IMR-90 (cell line): ENCODE measurements at regions not wholly inside any gene's neighbourhood (a gene's known extent, or its start where the extent isn't known, plus 50 kb on each side); places are given as distances from the start of the nearest gene placed in this dataset.

Experiments
- ATAC-seq: fragments of 200-7000 bp; cut with Tn5 transposase; 2 replicates; pipeline ENCODE4 v1.9.1; 2020; ENCODE audit warnings: low read depth, mild to moderate bottlenecking, moderate library complexity
- BruUV-seq: library from RNA; stranded (reverse); fragments of 400-500 nt; replicated peaks from 2 replicates; lab custom pipeline; 2021; lab: Mats Ljungman, UMichigan
- CTCF ChIA-PET: fragments of 300-600 bp; formaldehyde crosslinking; extraction: SDS; loops from one replicate; lab custom pipeline; 2021; ENCODE audit warnings: antibody characterized with exemption; lab: Yijun Ruan, JAX
- POLR2A ChIA-PET: fragments of 300-600 bp; sonication (Branson Sonifier 250); formaldehyde crosslinking; loops from one replicate; lab custom pipeline; 2022; ENCODE audit warnings: antibody characterized with exemption; ENCODE audit not compliant: unreplicated experiment; lab: Charles Lee
- DNase-seq: peaks from one replicate; pipeline ENCODE4 v3.0.0; 2013
- H2AFZ ChIP-seq: replicated peaks from 2 replicates; pipeline ENCODE3; 2013; ENCODE audit warnings: low read length, mild to moderate bottlenecking; ENCODE audit not compliant: poor library complexity
- H2AK5ac ChIP-seq: 2 replicates; pipeline ENCODE4 v1.6.1; 2013; ENCODE audit warnings: low read depth, low read length, inconsistent platforms
- H2AK9ac ChIP-seq: replicated peaks from 2 replicates; pipeline ENCODE3; 2013; ENCODE audit warnings: mild to moderate bottlenecking, low read depth, low read length, moderate library complexity; ENCODE audit not compliant: poor library complexity
- H2BK120ac ChIP-seq: 2 replicates; pipeline ENCODE4 v1.6.1; 2013; ENCODE audit warnings: low read depth, low read length, inconsistent platforms
- H2BK15ac ChIP-seq: 3 replicates; pipeline ENCODE4 v1.6.1; 2013; ENCODE audit warnings: low read depth, low read length, inconsistent platforms
- H2BK20ac ChIP-seq: 2 replicates; pipeline ENCODE4 v1.6.1; 2013; ENCODE audit warnings: low read depth, mild to moderate bottlenecking, inconsistent platforms, low read length, moderate library complexity
- H2BK5ac ChIP-seq: 2 replicates; pipeline ENCODE4 v1.6.1; 2013; ENCODE audit warnings: mild to moderate bottlenecking, low read depth, low read length, inconsistent platforms; ENCODE audit not compliant: poor library complexity, severe bottlenecking
- H3K14ac ChIP-seq: replicated peaks from 2 replicates; pipeline ENCODE4 v1.6.1; 2013; ENCODE audit warnings: low read depth, low read length, inconsistent platforms
- H3K18ac ChIP-seq: 2 replicates; pipeline ENCODE4 v1.6.1; 2013; ENCODE audit warnings: low read depth, low read length, control low read depth
- H3K23ac ChIP-seq: 2 replicates; pipeline ENCODE4 v1.6.1; 2013; ENCODE audit warnings: low read depth, low read length, inconsistent platforms
- H3K27ac ChIP-seq: 2 replicates; pipeline ENCODE4 v1.5.1; 2013; ENCODE audit warnings: mild to moderate bottlenecking, control low read depth, low read length; ENCODE audit not compliant: insufficient read depth
- H3K27me3 ChIP-seq: 2 replicates; pipeline ENCODE4 v1.6.1; 2013; ENCODE audit warnings: low read length; ENCODE audit not compliant: control insufficient read depth, insufficient read depth
- H3K36me3 ChIP-seq: 2 replicates; pipeline ENCODE4 v1.6.1; 2013; ENCODE audit warnings: low read length, mixed read lengths; ENCODE audit not compliant: control insufficient read depth, insufficient read depth
- H3K4ac ChIP-seq: 2 replicates; pipeline ENCODE4 v1.6.1; 2013; ENCODE audit warnings: low read depth, low read length, inconsistent platforms
- H3K4me1 ChIP-seq: 2 replicates; pipeline ENCODE4 v1.6.1; 2013; ENCODE audit warnings: low read length, mixed read lengths; ENCODE audit not compliant: control insufficient read depth, insufficient read depth
- H3K4me2 ChIP-seq: 2 replicates; pipeline ENCODE4 v1.6.1; 2013; ENCODE audit warnings: low read depth, mild to moderate bottlenecking, control low read depth, low read length, moderate library complexity
- H3K4me3 ChIP-seq: 2 replicates; pipeline ENCODE4 v1.5.1; 2013; ENCODE audit warnings: low read depth, mild to moderate bottlenecking, control low read depth, low read length, moderate library complexity; ENCODE audit not compliant: insufficient read depth
- H3K56ac ChIP-seq: 2 replicates; pipeline ENCODE4 v1.6.1; 2013; ENCODE audit warnings: low read length, inconsistent platforms; ENCODE audit not compliant: insufficient read depth; ENCODE audit errors: extremely low read depth
- H3K79me1 ChIP-seq, 2 experiments: 2 replicates each; pipeline ENCODE4 v1.6.1; 2013; ENCODE audit warnings: low read length in 2 of 2, inconsistent platforms in 1 of 2, low read depth in 1 of 2
- H3K9ac ChIP-seq: 2 replicates; pipeline ENCODE4 v1.6.1; 2013; ENCODE audit warnings: low read depth, low read length, control low read depth
- H3K9me1 ChIP-seq: 2 replicates; pipeline ENCODE4 v1.6.1; 2013; ENCODE audit warnings: low read length, inconsistent platforms; ENCODE audit not compliant: insufficient read depth
- H3K9me3 ChIP-seq: 2 replicates; pipeline ENCODE4 v1.6.1; 2013; ENCODE audit warnings: low read length; ENCODE audit not compliant: control insufficient read depth, insufficient read depth
- H4K20me1 ChIP-seq: 2 replicates; pipeline ENCODE4 v1.6.1; 2013; ENCODE audit warnings: low read length, inconsistent platforms; ENCODE audit not compliant: insufficient read depth
- H4K5ac ChIP-seq: 2 replicates; pipeline ENCODE4 v1.6.1; 2013; ENCODE audit warnings: mild to moderate bottlenecking, low read depth, low read length, control low read depth
- H4K8ac ChIP-seq, 2 experiments: 2 replicates each; pipeline ENCODE4 v1.6.1; 2013; ENCODE audit warnings: low read depth in 2 of 2, low read length in 2 of 2, control low read depth in 1 of 2, inconsistent platforms in 1 of 2
- H4K91ac ChIP-seq: 2 replicates; pipeline ENCODE4 v1.6.1; 2013; ENCODE audit warnings: low read depth, low read length, inconsistent platforms; ENCODE audit not compliant: insufficient read depth
- BHLHE40 ChIP-seq: fragments of 150-350 bp; IDR thresholded peaks from 2 replicates; pipeline ENCODE4 v1.6.1; 2016; ENCODE audit warnings: mild to moderate bottlenecking, low read depth, low read length
- CEBPB ChIP-seq: IDR thresholded peaks from 2 replicates; pipeline ENCODE4 v1.6.1; 2012; ENCODE audit warnings: low read depth, low read length, improper control_type of control experiment
- CHD1 ChIP-seq: IDR thresholded peaks from 2 replicates; pipeline ENCODE4 v1.6.1; 2012; ENCODE audit warnings: low read depth, low read length, improper control_type of control experiment
- FOS ChIP-seq: fragments of 150-350 bp; IDR thresholded peaks from 2 replicates; pipeline ENCODE4 v1.6.1; 2016; ENCODE audit warnings: low read depth, low read length
- MAFK ChIP-seq: IDR thresholded peaks from 2 replicates; pipeline ENCODE4 v1.6.1; 2012; ENCODE audit warnings: low read depth, low read length, improper control_type of control experiment
- MAZ ChIP-seq: IDR thresholded peaks from 2 replicates; pipeline ENCODE4 v1.6.1; 2012; ENCODE audit warnings: low read depth, mild to moderate bottlenecking, low read length, improper control_type of control experiment, moderate library complexity, borderline replicate concordance
- MXI1 ChIP-seq: IDR thresholded peaks from 2 replicates; pipeline ENCODE4 v1.6.1; 2012; ENCODE audit warnings: low read depth, mild to moderate bottlenecking, low read length, moderate library complexity, borderline replicate concordance
- NFE2L2 ChIP-seq: fragments of 150-350 bp; IDR thresholded peaks from 2 replicates; pipeline ENCODE4 v1.6.1; 2016; ENCODE audit warnings: low read depth, mild to moderate bottlenecking, low read length
- POLR2A ChIP-seq: IDR thresholded peaks from 2 replicates; pipeline ENCODE4 v1.6.1; 2012; ENCODE audit warnings: mild to moderate bottlenecking, low read depth, low read length
- RAD21 ChIP-seq: IDR thresholded peaks from 2 replicates; pipeline ENCODE4 v1.6.1; 2012; ENCODE audit warnings: low read length, improper control_type of control experiment
- RCOR1 ChIP-seq: IDR thresholded peaks from 2 replicates; pipeline ENCODE4 v1.6.1; 2012; ENCODE audit warnings: mild to moderate bottlenecking, low read length, improper control_type of control experiment; ENCODE audit not compliant: insufficient replicate concordance
- RFX5 ChIP-seq: IDR thresholded peaks from 2 replicates; pipeline ENCODE4 v1.8.0; 2012; ENCODE audit warnings: low read depth, mild to moderate bottlenecking, low read length, moderate library complexity
- SMC3 ChIP-seq: fragments of 150-350 bp; IDR thresholded peaks from 2 replicates; pipeline ENCODE4 v1.6.1; 2016; ENCODE audit warnings: low read depth, mild to moderate bottlenecking, antibody characterized with exemption, low read length, moderate library complexity
- WGBS, 2 experiments: methylation state at CpG; one replicate each; pipeline versions ENCODE4 v1.1.5 to v1.1.7; 2013; ENCODE audit warnings: missing lambda C conversion rate in 2 of 2; ENCODE audit not compliant: insufficient read length in 1 of 2; ENCODE audit errors: extremely low coverage in 2 of 2; 5-methylcytosine and 5-hydroxymethylcytosine counted together
- dilution Hi-C: fragments of 300-500 bp; cut with HindIII; formaldehyde crosslinking; loops from one replicate; pipeline ENCODE4 v1.14.3; 2018; ENCODE audit warnings: low sequenced_read_pairs; ENCODE audit not compliant: unreplicated experiment
- in situ Hi-C: fragments of 300-500 bp; cut with MboI; formaldehyde crosslinking; loops from 3 replicates; pipeline ENCODE4 v1.14.3; 2019; ENCODE audit warnings: low sequenced_read_pairs, inconsistent platforms, mixed read lengths
- intact Hi-C: fragments of 100-400 bp; cut with micrococcal nuclease; formaldehyde crosslinking; loops from 2 replicates; pipeline ENCODE4 v1.10.0; 2022
- TF ChIP-seq, protein P1 (sequence below): fragments of 150-350 bp; IDR thresholded peaks from 2 replicates; pipeline ENCODE4 v1.6.1; 2017; ENCODE audit warnings: mild to moderate bottlenecking, antibody characterized with exemption, low read length, low read depth
- TF ChIP-seq, protein P2 (sequence below): fragments of 150-350 bp; IDR thresholded peaks from 2 replicates; pipeline ENCODE4 v1.6.1; 2016; ENCODE audit warnings: low read depth, mild to moderate bottlenecking, low read length, moderate library complexity, borderline replicate concordance
- TF ChIP-seq, protein P3 (sequence below): conservative IDR thresholded peaks from 2 replicates; pipeline ENCODE4 v1.5.1; 2012; ENCODE audit warnings: mild to moderate bottlenecking, low read depth, low read length, improper control_type of control experiment

- no peak for TF ChIP-seq BHLHE40
- TF ChIP-seq CHD1: no peak
- TF ChIP-seq RFX5: no peak
- TF ChIP-seq, protein P1, sequence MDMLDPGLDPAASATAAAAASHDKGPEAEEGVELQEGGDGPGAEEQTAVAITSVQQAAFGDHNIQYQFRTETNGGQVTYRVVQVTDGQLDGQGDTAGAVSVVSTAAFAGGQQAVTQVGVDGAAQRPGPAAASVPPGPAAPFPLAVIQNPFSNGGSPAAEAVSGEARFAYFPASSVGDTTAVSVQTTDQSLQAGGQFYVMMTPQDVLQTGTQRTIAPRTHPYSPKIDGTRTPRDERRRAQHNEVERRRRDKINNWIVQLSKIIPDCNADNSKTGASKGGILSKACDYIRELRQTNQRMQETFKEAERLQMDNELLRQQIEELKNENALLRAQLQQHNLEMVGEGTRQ: no peak
- TF ChIP-seq FOS: no peak
- TF ChIP-seq, protein P2, sequence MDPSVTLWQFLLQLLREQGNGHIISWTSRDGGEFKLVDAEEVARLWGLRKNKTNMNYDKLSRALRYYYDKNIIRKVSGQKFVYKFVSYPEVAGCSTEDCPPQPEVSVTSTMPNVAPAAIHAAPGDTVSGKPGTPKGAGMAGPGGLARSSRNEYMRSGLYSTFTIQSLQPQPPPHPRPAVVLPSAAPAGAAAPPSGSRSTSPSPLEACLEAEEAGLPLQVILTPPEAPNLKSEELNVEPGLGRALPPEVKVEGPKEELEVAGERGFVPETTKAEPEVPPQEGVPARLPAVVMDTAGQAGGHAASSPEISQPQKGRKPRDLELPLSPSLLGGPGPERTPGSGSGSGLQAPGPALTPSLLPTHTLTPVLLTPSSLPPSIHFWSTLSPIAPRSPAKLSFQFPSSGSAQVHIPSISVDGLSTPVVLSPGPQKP: no peak
- TF ChIP-seq CEBPB: no peak
- no peak for TF ChIP-seq SMC3
- TF ChIP-seq POLR2A: no peak
- no peak for TF ChIP-seq NFE2L2
- TF ChIP-seq MAZ: no peak
- no peak for TF ChIP-seq RCOR1
- no peak for TF ChIP-seq RAD21
- no peak for TF ChIP-seq MAFK
- TF ChIP-seq, protein P3, sequence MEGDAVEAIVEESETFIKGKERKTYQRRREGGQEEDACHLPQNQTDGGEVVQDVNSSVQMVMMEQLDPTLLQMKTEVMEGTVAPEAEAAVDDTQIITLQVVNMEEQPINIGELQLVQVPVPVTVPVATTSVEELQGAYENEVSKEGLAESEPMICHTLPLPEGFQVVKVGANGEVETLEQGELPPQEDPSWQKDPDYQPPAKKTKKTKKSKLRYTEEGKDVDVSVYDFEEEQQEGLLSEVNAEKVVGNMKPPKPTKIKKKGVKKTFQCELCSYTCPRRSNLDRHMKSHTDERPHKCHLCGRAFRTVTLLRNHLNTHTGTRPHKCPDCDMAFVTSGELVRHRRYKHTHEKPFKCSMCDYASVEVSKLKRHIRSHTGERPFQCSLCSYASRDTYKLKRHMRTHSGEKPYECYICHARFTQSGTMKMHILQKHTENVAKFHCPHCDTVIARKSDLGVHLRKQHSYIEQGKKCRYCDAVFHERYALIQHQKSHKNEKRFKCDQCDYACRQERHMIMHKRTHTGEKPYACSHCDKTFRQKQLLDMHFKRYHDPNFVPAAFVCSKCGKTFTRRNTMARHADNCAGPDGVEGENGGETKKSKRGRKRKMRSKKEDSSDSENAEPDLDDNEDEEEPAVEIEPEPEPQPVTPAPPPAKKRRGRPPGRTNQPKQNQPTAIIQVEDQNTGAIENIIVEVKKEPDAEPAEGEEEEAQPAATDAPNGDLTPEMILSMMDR: no peak
- TF ChIP-seq MXI1: no peak
- Histone ChIP-seq H4K5ac (no peak overlapping the region), H3K14ac (no peak overlapping the region), H2BK20ac (no peak overlapping the region), H3K4me2 (no peak overlapping the region), H2BK120ac (no peak overlapping the region), H3K9me1 (no peaks in the 10 kb centered on the region), H2AFZ (no peak overlapping the region), H3K36me3 (no peaks in the 10 kb centered on the region), H3K27ac (no peak overlapping the region), H3K27me3 (no peaks in the 10 kb centered on the region), H3K79me1 (no peaks in the 10 kb centered on the region), H3K9me3 (no peaks in the 10 kb centered on the region), H3K4ac (no peak overlapping the region), H3K23ac (no peak overlapping the region), H3K18ac (no peak overlapping the region), H2BK15ac (no peak overlapping the region), H4K20me1 (no peaks in the 10 kb centered on the region), H2BK5ac (no peak overlapping the region), H4K91ac (no peak overlapping the region), H3K4me3 (no peak overlapping the region), H3K56ac (no peak overlapping the region), H2AK5ac (no peak overlapping the region), H4K8ac (no peak overlapping the region), H2AK9ac (no peak overlapping the region), H3K4me1 (no peaks in the 10 kb centered on the region; the same call in 1 of the 2 replicates), H3K9ac (no peak overlapping the region)
- BruUV-seq: no TSS peak
- ChIA-PET POLR2A (no interaction called here), CTCF (no interaction called here)
- dilution Hi-C loops: no loop called here
- peak; percentile 34 for DNase-seq
- in situ Hi-C loops: loop anchor here (25.0 kb wide), 1 partner anchor 444 kb away; no protein-coding TSS in a partner anchor
- 40% methylated on average over 1 of the region's 1 CpG; no CpG with 5 or more reads in 1 of the 2 experiments for WGBS, 2 experiments
- no peak for ATAC-seq
- intact Hi-C loops: no loop called here
Measured at GRCh38 chr13:74280795-74281490, 146.7 kb upstream of the KLF12 start.
